OCI-LY1 (cell line): ENCODE measurements at regions not wholly inside any gene's neighbourhood (a gene's known extent, or its start where the extent isn't known, plus 50 kb on each side); places are given as distances from the start of the nearest gene placed in this dataset.

Source experiments
- H2AFZ ChIP-seq: fragments of 200-600 bp; sonication (generic), shearing (Covaris generic); 2 replicates; pipeline ENCODE4 v1.6.0; 2014; ENCODE audit warnings: antibody characterized with exemption, mild to moderate bottlenecking, low read length
- H3F3A ChIP-seq: fragments of 200-600 bp; sonication (generic), shearing (Covaris generic); 2 replicates; pipeline ENCODE4 v1.6.0; 2014; ENCODE audit warnings: mild to moderate bottlenecking, antibody characterized with exemption, low read length, moderate library complexity; ENCODE audit not compliant: insufficient read depth
- H3K27ac ChIP-seq: fragments of 200-600 bp; sonication (generic); 2 replicates; pipeline ENCODE4 v1.5.1; 2014; ENCODE audit warnings: low read length, mixed run types, mild to moderate bottlenecking, low read depth; ENCODE audit not compliant: poor library complexity, severe bottlenecking
- H3K27me3 ChIP-seq: fragments of 200-600 bp; sonication (generic); 2 replicates; pipeline ENCODE4 v1.6.0; 2014; ENCODE audit warnings: antibody characterized with exemption, mild to moderate bottlenecking, low read length, moderate library complexity; ENCODE audit not compliant: insufficient read depth
- H3K36me3 ChIP-seq: fragments of 200-600 bp; sonication (generic); 2 replicates; pipeline ENCODE4 v1.6.1; 2014; ENCODE audit warnings: mild to moderate bottlenecking, antibody characterized with exemption, low read length, moderate library complexity, mixed read lengths; ENCODE audit not compliant: insufficient read depth
- H3K4me1 ChIP-seq: fragments of 200-600 bp; sonication (generic); 2 replicates; pipeline ENCODE4 v1.5.1; 2014; ENCODE audit warnings: mild to moderate bottlenecking, low read length, moderate library complexity; ENCODE audit not compliant: insufficient read depth, severe bottlenecking
- H3K4me2 ChIP-seq: fragments of 200-600 bp; sonication (generic), shearing (Covaris generic); 2 replicates; pipeline ENCODE4 v1.6.1; 2014; ENCODE audit warnings: low read length
- H3K4me3 ChIP-seq: fragments of 200-600 bp; sonication (generic); 2 replicates; pipeline ENCODE4 v1.5.1; 2014; ENCODE audit warnings: low read length, low read depth, mild to moderate bottlenecking, mixed read lengths; ENCODE audit not compliant: poor library complexity, severe bottlenecking
- H3K79me2 ChIP-seq: fragments of 200-600 bp; shearing (Covaris generic); 2 replicates; pipeline ENCODE4 v1.6.1; 2016; ENCODE audit warnings: mixed run types, low read length, mixed read lengths; ENCODE audit not compliant: insufficient read depth
- H3K9ac ChIP-seq: fragments of 200-600 bp; sonication (generic), shearing (Covaris generic); 2 replicates; pipeline ENCODE4 v1.6.1; 2014; ENCODE audit warnings: mild to moderate bottlenecking, low read length, mixed read lengths
- H3K9me2 ChIP-seq: fragments of 200-600 bp; sonication (generic), shearing (Covaris generic); 2 replicates; pipeline ENCODE4 v1.6.1; 2014; ENCODE audit warnings: low read depth, mild to moderate bottlenecking, low read length, mixed read lengths
- H3K9me3 ChIP-seq: fragments of 200-600 bp; shearing (Covaris generic); 2 replicates; pipeline ENCODE4 v1.6.1; 2014; ENCODE audit warnings: low read length, mixed read lengths
- H4K20me1 ChIP-seq: fragments of 200-600 bp; sonication (generic), shearing (Covaris generic); 2 replicates; pipeline ENCODE4 v1.6.0; 2016; ENCODE audit warnings: mild to moderate bottlenecking, low read length; ENCODE audit not compliant: insufficient read depth
- EZH2 ChIP-seq: fragments of 200-600 bp; sonication (generic), shearing (Covaris generic); IDR thresholded peaks from 2 replicates; pipeline ENCODE4 v1.8.0; 2017; ENCODE audit warnings: borderline replicate concordance, mixed run types, mild to moderate bottlenecking, antibody characterized with exemption, low read length, moderate library complexity, mixed read lengths
- TF ChIP-seq, protein P1 (sequence below): fragments of 200-600 bp; sonication (generic), shearing (Covaris generic); IDR thresholded peaks from 2 replicates; pipeline ENCODE4 v1.5.1; 2017; ENCODE audit warnings: mild to moderate bottlenecking, antibody characterized with exemption, low read length, moderate library complexity, mixed read lengths

DNA sequence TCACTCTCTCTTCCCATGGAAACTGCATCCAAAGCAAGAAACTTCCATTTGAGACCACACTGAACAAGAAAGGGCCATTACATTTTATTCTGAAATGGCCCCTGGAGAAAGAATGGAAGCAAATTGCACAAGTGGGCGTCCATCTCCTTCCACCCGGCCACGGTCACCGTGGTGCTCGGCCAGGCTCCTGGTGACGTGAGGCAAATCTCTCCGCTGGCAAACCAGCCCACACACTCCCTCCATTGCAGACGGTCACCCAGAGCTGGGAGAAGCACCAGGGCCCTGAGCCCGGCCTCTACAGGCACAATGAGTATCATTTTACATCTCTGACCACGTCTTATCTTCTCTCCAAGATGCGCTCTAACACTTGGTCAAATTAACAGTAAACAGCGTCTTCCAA is 126.1 kb upstream of the FAM20C start:
- TF ChIP-seq, protein P1, sequence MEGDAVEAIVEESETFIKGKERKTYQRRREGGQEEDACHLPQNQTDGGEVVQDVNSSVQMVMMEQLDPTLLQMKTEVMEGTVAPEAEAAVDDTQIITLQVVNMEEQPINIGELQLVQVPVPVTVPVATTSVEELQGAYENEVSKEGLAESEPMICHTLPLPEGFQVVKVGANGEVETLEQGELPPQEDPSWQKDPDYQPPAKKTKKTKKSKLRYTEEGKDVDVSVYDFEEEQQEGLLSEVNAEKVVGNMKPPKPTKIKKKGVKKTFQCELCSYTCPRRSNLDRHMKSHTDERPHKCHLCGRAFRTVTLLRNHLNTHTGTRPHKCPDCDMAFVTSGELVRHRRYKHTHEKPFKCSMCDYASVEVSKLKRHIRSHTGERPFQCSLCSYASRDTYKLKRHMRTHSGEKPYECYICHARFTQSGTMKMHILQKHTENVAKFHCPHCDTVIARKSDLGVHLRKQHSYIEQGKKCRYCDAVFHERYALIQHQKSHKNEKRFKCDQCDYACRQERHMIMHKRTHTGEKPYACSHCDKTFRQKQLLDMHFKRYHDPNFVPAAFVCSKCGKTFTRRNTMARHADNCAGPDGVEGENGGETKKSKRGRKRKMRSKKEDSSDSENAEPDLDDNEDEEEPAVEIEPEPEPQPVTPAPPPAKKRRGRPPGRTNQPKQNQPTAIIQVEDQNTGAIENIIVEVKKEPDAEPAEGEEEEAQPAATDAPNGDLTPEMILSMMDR, result no peak
- no peak for TF ChIP-seq EZH2
- Histone ChIP-seq H3K9me2 (no peaks in the 10 kb centered on the region), H3K4me2 (no peak overlapping the region), H3K9ac (no peak overlapping the region), H3K27ac (no peak overlapping the region), H3K4me1 (no peaks in the 10 kb centered on the region), H3K27me3 (no peaks in the 10 kb centered on the region), H3K9me3 (no peaks in the 10 kb centered on the region), H3F3A (no peaks in the 10 kb centered on the region), H3K36me3 (no peaks in the 10 kb centered on the region), H3K4me3 (no peak overlapping the region), H4K20me1 (no peaks in the 10 kb centered on the region), H3K79me2 (no peaks in the 10 kb centered on the region), H2AFZ (no peak overlapping the region)

DNA sequence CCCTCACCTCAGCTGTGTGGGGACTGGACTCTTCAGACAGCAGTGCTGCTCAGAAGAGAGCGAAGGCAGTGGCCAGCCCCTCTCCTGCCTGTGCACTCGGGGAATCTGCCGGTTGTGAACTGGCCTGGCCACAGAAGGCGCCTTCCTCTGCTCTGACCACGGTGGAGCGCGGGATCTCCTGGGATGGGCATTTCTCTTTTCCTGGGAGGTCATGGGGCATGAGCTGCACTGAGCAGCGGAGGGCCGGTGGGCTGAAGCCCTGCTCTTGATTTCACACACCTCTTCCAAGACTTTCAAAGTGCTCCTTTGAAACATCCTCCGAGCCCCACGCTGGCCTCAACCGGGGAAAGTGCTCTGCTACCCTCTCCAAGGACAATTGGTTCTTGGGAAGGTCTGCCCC is 125.6 kb upstream of the FAM20C start:
- Histone ChIP-seq H2AFZ (no peak overlapping the region), H3F3A (no peaks in the 10 kb centered on the region), H3K9me3 (no peaks in the 10 kb centered on the region), H3K9me2 (no peaks in the 10 kb centered on the region), H3K9ac (no peak overlapping the region), H3K27ac (no peak overlapping the region), H3K4me2 (no peak overlapping the region), H3K27me3 (no peaks in the 10 kb centered on the region), H3K4me1 (no peaks in the 10 kb centered on the region), H3K79me2 (no peaks in the 10 kb centered on the region), H4K20me1 (no peaks in the 10 kb centered on the region), H3K36me3 (no peaks in the 10 kb centered on the region), H3K4me3 (no peak overlapping the region)
- no peak for TF ChIP-seq EZH2
- TF ChIP-seq, protein P1, result no peak

DNA sequence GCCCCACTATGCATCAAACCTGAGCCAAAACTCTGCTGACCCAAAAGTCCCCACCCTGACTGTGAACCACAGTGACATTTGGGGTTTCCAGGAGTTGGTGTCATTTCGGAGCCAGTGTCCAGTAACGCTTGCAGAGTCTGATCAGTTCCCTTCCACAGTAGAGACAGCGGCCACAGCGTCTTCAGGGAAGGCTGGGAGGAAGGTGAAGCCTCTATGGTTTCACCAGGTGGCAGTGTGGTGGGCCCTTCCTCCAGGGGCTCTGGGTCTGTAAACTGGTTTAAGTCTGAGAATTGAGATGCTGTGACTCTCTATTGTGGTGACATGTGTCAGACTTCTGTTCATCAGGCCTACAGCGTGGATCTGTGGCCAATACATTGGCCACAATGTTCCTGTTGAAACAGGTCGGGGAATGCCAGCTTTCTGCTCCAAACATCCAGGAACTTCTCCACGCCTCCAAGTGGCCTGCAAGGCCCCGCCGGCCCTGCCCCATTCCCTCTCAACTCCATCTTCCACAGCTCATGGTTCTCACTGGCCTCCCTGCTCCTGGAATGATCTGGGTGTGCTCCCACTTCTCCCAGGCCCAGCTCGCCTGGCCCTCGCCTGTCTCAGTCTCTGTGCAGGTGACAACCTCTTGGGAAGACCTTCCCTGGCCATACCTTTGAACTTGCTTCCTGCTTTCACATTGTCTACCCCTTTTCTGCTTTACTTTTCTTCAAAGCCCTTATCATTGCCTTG is 124.5 kb upstream of the FAM20C start:
- no peak overlapping the region for H3K4me2 ChIP-seq
- no peaks in the 10 kb centered on the region for H3K36me3 ChIP-seq
- no peaks in the 10 kb centered on the region for H3K4me1 ChIP-seq
- H4K20me1 ChIP-seq, result no peaks in the 10 kb centered on the region
- H3K27me3 ChIP-seq, result no peaks in the 10 kb centered on the region
- TF ChIP-seq EZH2, result no peak
- TF ChIP-seq, protein P1, result no peak
- H3K4me3 ChIP-seq, result no peak overlapping the region
- no peaks in the 10 kb centered on the region for H3K9me2 ChIP-seq
- H2AFZ ChIP-seq, result no peak overlapping the region
- no peaks in the 10 kb centered on the region for H3K9me3 ChIP-seq
- H3F3A ChIP-seq, result no peaks in the 10 kb centered on the region
- H3K79me2 ChIP-seq, result no peaks in the 10 kb centered on the region
- no peak overlapping the region for H3K27ac ChIP-seq
- H3K9ac ChIP-seq, result no peak overlapping the region
